ENCODE measurements at regions not wholly inside any gene's neighbourhood (a gene's known extent, or its start where the extent isn't known, plus 50 kb on each side); places are given as distances from the start of the nearest gene placed in this dataset.
A peak's percentile ranks its signal among the peaks of the same experiment; 100 is the strongest.

DNA sequence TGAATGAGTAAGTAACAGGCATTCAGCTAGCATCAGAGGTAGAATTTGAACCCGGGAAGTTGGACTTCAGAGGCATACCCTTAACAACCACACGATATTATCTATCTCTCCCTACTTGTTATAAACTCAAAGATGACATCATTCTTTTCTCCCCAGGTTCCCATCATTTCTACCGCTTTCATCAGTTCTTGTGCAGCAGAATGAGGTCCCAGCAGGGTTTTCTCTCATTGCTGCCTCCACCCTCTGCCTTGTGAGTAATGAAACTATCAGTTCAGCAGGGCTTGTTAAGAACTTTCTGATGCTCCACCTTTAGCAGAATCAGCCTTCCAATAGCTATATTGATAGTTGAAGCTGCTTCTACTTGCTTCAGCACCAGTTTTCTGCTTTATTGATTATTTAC lies 487.5 kb upstream of the KCNMB2 start:
- DNase-seq: no peak

- no peak for DNase-seq
Observed at GRCh38 chr3:178054471-178054870, 481.8 kb upstream of the KCNMB2 start.

DNA sequence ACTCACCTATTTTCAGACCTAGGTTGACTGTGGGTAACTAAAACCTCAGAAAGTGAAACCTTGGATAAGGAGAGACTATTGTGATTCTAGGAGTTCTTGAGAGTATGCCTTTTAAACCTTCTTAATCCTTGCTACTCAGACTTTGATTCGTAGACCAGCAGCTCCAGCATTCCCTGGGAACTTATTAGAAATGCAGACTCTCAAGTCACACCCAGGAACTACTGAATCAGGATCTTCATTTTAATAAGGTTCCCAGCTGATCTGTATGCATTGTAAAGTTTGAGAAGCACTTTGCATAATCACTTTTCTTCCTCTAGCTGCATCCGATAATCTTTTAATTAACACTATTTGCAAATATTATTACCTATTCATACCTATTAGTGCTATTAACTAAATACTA lies 480.3 kb upstream of the KCNMB2 start:
- no peak for DNase-seq

DNA sequence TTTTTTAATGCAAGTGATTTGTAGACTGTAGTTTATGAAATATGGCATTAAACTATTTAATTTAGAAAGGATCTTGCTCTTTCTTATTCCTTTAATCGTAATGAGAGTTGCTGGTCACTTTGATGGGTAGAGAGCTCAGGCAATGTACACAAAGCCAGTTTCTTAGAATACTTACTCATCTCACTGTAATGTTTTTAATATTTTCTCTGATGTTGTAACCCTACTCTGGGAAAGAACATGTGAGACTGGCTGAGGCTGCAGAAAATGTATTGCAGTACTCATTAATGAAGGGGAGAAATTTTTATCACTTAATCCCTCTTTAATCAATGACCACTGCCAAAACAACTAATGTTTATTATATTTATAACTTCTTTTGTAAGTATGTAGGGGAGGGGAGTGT lies 479.4 kb upstream of the KCNMB2 start:
- no peak for DNase-seq

DNA sequence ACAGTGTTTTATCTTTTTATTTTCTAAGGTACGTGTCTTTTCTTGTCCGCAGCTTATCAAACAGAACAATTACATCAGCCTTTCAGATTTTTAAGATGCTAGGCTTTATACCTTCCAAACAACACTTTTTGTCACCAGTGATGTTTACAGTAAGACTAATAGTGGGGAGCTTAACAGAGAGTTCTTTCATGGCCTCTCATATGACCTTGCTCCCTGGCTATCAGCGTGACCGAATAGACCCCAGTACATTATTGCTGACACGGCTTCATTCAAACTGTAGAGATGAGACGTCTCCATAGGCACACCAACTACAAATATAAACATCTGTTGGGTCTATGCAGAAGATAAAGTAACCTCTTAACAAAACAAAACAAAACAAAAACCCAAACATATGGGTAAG lies 477.6 kb upstream of the KCNMB2 start:
- no peak for DNase-seq

GRCh38 chr3:178059119-178059518 lies 477.1 kb upstream of the KCNMB2 start:
- DNase-seq: peak; percentile 24

DNA sequence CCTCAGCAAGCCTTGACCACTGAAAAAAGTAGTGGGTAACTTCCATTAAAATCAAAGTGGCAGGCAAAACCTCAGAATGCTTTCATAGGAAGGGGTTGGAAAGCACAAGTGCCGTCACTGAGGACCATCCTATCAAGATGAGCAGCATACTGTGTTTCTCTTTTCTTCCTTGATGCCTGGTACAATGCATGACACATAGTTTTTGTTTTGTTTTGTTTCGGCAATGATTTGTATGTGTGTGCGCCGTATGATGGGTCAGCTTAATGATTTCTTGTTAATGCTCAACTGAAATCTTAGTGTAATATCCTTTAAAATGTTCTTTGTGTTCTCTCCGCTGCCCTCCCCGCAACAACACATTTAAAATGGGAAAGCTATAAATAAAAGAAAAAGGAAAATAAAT lies 476.4 kb upstream of the KCNMB2 start:
- no peak for DNase-seq

DNA sequence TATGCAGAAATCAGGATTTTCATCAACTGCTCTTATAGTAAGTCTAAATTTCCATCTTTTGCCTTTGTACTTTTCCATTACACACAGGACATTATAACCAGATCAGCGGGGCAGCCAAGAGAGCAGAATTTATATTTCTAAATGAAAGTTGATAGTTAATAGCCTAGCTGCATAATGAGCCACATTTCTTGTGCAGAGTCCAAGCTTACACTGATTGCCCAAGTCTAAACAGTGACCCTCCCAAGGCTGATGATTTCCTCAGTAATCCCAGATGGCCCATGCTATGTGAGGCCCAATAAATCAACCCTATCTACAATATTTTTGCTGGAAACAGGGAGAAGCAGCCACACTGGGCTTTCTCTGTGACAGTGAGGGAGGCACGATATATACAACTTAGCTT lies 475.8 kb upstream of the KCNMB2 start:
- no peak for DNase-seq

GRCh38 chr3:178062126-178062525 lies 474.1 kb upstream of the KCNMB2 start:
- DNase-seq: no peak

GRCh38 chr3:178063461-178063860 lies 472.8 kb upstream of the KCNMB2 start:
- DNase-seq: no peak

DNA sequence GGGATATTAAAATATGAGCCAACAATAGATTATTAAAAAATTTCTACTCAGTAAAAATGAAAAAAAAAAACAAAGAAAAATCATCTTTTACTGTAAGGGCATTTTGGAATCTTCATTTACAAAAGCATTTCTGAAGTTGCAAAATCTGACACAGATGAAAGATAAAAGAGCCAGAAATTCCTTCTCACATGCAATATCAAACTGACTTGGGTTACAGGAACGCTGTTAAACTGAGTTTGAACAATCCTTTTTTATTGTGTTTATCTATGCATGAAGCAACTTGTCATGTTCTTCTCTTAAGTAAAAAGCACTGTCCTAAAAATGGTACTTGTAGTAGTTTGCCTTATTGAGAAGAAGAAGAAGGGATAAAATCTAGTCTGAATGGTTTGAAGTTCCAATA lies 468.5 kb upstream of the KCNMB2 start:
- DNase-seq: no peak

GRCh38 chr3:178072391-178073305 lies 463.6 kb upstream of the KCNMB2 start:
- DNase-seq: peak; percentile 58

DNA sequence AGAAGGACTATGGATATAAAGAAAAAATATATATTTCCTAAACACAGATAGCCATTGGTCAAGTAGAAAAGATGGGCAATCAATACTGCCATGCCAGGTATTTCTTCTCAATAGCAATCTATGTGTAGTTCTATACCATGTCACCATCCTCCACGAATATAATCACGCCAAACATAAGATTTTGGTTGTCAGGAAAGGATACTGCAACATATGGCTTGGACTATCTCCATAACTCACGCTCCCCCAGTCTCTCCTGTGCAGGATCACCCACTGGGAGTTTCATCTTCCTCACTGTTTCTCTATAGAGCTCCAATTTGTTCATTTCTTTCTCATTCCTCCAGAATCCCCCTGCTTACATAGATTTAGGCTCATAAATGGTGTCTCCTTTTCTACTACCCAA lies 462.9 kb upstream of the KCNMB2 start:
- DNase-seq: no peak

- DNase-seq: no peak
Observed at GRCh38 chr3:178075344-178075743, 460.9 kb upstream of the KCNMB2 start.

GRCh38 chr3:178078953-178079352 lies 457.3 kb upstream of the KCNMB2 start:
- DNase-seq: no peak

DNA sequence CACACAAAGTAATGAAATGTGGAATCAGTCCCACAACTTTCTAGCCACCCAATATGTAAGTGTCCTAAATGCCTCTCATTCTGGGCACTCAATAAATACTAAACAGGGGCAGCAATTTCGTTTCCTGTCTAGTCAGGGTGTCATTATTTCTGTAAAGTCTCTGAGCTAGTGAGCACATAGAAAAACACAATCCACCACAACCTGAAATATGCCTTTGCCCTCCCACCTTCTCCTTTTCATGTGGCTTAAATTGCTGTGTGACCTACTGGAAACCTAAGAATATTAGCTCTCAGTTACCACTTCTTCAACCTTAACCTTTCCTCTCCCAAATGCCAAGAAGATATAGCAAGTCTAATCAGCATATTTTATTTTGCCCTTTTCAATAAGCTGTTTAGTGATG lies 456.3 kb upstream of the KCNMB2 start:
- DNase-seq: no peak

GRCh38 chr3:178082326-178082906 lies 453.8 kb upstream of the KCNMB2 start:
- no peak for DNase-seq

DNA sequence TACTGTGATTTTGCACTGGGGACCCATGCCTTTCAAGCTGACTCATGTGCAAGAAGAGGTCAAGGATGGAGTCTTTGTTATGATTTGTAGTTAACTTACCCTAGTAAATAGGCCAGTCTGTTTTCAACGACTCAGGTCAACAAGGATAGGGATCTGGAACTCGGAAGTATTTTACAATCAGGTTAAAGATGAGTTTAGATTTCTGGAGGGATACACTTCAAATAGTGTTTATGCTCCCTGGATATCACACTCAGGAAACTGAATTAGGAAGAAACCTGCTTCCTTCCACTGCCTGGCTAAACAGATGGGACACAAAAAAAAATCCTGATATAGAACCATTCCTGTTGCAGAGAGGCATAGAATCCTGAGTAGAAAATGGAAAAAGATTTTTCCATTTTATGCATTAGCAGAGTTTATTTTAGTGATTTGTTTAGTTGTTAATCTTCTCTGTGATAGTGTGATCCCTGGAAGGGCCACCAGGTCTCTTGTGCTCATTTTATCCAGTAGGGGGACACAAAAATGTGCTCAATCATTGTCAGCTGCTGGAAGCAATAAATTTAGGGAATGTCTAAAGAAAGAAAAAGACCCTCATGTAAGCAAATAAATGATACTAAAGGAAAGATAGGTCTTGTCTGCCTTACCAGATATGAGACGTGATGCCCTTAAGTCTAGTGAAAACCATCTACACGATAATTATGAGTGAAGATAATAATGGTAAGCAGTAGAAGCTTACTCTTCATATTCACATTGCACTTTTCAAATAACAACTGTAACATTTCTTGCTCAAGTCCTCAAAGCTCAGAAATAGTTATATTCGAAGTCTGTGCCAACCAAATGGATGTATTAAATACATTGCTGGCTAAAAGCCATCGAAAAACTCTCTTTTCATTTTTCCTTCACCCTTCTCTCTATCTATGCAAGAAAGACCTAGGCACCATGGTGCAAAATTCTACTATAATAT lies 452.1 kb upstream of the KCNMB2 start:
- DNase-seq: peak; percentile 70

DNA sequence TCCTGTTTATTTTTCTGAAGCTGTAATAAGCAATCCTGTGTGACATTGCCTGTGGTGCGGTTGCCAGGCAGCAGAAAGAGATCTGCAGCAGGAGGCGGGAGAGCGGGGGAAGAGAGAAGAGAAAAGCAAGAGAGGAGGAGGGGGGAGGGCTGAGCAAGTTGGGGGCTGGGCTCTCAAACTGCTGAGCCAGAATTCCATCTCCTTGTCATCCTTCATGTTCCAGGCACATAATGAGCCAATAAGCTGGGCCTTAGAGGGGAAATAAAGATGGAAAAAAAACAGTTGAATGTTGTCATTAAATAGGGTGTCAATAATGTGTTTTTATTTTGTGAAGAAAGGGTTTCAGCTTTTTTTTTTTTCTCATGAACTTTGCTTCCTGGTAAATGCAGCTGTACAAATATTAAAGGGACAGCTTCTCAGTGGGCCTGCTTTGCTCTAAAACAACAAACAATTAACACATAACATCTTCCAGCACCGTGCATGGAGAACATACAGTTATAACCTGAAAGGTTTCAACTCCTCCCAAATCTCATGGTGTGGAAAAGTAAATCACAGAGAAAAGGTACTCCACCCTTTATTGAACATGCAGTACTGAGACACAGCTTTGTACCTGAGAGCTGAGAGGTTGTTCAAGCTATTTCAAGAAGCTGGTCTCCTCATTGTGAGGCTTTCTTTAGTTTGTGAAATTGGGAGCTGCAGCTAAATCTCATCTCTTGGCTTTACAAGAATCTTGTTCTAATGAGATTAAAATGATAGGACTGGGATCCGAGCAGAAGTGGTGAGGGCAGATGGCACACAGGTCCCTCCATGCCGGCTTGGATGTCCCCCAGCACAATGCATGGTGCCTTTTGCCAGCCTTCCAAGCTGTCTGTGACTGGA lies 451.1 kb upstream of the KCNMB2 start:
- peak; percentile 98 for DNase-seq

GRCh38 chr3:178085817-178086123 lies 450.5 kb upstream of the KCNMB2 start:
- DNase-seq: no peak

- DNase-seq: peak; percentile 38
Observed at GRCh38 chr3:178086144-178086825, 450.0 kb upstream of the KCNMB2 start.

- DNase-seq: no peak
Observed at GRCh38 chr3:178087376-178087775, 448.9 kb upstream of the KCNMB2 start.

Measured in COR-L47 (cell line).